GM13977 (cell line): ENCODE measurements at regions not wholly inside any gene's neighbourhood (a gene's known extent, or its start where the extent isn't known, plus 50 kb on each side); places are given as distances from the start of the nearest gene placed in this dataset.

Experiments used
- DNase-seq: peaks from one replicate; pipeline ENCODE4 v3.0.0; 2012; ENCODE audit warnings: low spot score
- in situ Hi-C: fragments of 300-500 bp; cut with MboI; formaldehyde crosslinking; loops from one replicate; pipeline ENCODE4 v1.12.0; 2022; ENCODE audit warnings: low sequenced_read_pairs, low pct_unique_long_range_greater_than_20kb, mixed read lengths, inconsistent platforms; ENCODE audit not compliant: unreplicated experiment
- TF ChIP-seq, protein P1 (sequence below): IDR thresholded peaks from 2 replicates; pipeline ENCODE4 v1.5.1; 2012; ENCODE audit warnings: mild to moderate bottlenecking, control low read depth; ENCODE audit not compliant: insufficient read depth; ENCODE audit errors: extremely low read depth, missing control alignments

- TF ChIP-seq, protein P1, sequence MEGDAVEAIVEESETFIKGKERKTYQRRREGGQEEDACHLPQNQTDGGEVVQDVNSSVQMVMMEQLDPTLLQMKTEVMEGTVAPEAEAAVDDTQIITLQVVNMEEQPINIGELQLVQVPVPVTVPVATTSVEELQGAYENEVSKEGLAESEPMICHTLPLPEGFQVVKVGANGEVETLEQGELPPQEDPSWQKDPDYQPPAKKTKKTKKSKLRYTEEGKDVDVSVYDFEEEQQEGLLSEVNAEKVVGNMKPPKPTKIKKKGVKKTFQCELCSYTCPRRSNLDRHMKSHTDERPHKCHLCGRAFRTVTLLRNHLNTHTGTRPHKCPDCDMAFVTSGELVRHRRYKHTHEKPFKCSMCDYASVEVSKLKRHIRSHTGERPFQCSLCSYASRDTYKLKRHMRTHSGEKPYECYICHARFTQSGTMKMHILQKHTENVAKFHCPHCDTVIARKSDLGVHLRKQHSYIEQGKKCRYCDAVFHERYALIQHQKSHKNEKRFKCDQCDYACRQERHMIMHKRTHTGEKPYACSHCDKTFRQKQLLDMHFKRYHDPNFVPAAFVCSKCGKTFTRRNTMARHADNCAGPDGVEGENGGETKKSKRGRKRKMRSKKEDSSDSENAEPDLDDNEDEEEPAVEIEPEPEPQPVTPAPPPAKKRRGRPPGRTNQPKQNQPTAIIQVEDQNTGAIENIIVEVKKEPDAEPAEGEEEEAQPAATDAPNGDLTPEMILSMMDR = no peak
- DNase-seq = no peak
- in situ Hi-C loops = no loop called here
Measured at GRCh38 chr21:35619184-35619583, 441.1 kb downstream of the SETD4 start.

DNA sequence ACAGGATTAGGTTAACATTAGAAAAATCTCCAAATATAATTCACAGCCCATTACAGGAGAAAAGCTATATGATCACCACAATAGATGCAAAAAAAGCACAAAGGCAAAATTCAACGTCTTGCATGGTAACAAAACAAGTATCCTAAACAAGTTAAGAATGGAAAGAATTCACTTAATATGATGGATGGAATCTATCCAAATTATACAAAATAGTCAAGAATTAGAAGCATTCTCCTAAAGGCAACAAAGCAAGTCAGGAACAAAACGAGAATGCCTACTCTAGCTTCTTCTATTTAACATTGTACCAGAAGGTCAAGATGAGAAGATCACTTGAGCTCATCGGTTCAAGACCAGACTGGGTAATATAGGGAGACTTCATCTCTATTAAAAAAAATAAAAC is 442.8 kb downstream of the SETD4 start:
- DNase-seq = no peak
- in situ Hi-C loops = no loop called here
- TF ChIP-seq, protein P1 = no peak

DNA sequence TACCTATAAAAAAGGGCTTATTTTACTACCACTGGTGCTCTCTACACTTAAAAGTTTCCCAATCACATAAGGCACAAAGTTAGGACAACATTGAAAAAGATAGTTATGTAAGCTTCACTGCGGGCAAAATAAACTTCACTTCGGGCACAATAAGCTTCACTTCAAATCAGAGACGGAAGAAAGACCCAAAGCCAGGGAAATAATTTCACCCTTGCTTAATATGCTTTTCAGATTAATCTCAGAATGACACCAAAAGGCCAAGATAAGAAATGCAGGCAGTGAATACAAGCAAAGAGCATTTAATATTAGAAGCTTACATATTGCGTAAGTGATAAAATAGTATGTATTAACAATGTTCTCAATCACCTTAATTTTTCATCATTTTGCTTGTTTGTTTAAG is 444.2 kb downstream of the SETD4 start:
- in situ Hi-C loops = no loop called here
- DNase-seq = no peak
- TF ChIP-seq, protein P1 = peak; percentile 51

DNA sequence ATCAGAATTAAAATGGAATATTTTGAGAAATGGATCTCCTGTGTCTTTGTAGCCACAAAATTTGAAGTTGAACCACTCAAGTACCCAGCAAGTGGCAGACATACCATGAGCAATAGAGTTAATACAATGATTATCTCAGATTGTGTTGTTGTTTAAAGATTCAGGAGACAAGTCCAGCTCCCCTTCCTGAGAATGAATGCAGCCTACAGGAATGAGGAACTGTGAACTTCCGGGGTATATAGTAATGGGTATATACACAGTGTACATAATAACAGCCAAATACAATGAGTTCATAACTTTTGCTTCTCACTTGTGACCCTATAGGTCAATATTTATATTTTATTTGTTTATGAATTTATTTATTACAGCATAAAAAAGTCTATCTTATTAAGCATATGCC is 445.0 kb downstream of the SETD4 start:
- in situ Hi-C loops = no loop called here

DNA sequence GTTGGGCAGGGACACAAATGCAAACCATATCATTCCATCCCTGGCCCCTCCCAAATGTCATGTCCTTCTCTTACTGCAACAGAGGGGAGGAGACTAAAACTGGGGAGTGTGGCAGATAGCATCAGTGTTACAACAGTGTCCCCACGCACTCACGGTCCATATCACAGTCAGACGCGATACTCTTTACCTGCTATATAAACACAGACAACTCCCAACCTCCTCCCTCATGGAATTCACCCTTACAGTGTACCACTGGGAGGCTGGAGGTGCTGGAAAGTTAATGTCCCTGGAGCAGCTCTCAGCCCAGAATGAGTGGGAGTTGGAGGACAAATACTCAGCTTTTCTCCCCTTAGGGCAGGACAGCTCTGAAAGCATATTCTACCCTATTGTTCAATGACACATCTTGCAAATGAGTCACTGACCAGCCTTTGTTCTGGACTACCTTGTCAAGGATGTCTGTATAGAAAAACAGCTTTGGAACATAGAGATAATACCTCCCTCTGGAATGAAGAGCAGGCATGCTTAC is 445.9 kb downstream of the SETD4 start:
- no peak for DNase-seq
- TF ChIP-seq, protein P1 = no peak
- in situ Hi-C loops = no loop called here

More for the DNA sequence above, 445.0 kb downstream of the SETD4 start:
- TF ChIP-seq, protein P1 = no peak
- DNase-seq = no peak

GRCh38 chr21:35611708-35612132 is 448.6 kb downstream of the SETD4 start:
- in situ Hi-C loops = no loop called here
- no peak for DNase-seq

DNA sequence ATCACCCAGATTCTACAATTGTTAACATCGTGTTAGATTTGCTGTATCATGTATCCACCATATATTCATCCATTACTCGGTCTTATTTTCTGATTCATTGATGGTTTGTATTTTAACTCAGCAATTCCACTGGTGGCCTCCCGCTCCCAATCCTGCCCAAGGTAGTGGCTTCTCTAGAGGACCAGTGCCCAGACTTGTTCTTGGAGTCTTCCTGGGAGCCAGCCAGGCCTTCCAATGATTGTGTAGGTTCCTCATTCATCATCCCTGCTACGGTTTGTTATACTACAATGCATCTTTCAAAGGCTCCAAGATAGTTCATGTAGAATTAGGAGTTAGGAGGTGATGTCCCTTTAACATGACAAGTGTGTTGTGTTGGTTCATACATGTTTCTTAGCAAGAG is 451.1 kb downstream of the SETD4 start:
- DNase-seq = no peak
- in situ Hi-C loops = no loop called here
- TF ChIP-seq, protein P1 = no peak

More at GRCh38 chr21:35611708-35612132, 448.6 kb downstream of the SETD4 start:
- TF ChIP-seq, protein P1 = no peak
